Left ventricle myocardium inferior (tissue), 1 donor: ENCODE measurements at regions not wholly inside any gene's neighbourhood (a gene's known extent, or its start where the extent isn't known, plus 50 kb on each side); places are given as distances from the start of the nearest gene placed in this dataset.
"Not testable (repeated sequence)": the region's sequence is repeated elsewhere in the genome, so short reads cannot be mapped to it uniquely, and the experiment has no call there.

Experiments used
- DNase-seq: peaks from one replicate; pipeline ENCODE4 v3.0.0-alpha.2; 2020
- H3K27ac ChIP-seq: fragments of 200-600 bp; replicated peaks from 2 replicates; pipeline ENCODE4 v1.8.0; 2021
- H3K27me3 ChIP-seq: fragments of 200-600 bp; 2 replicates; pipeline ENCODE4 v1.8.0; 2021; ENCODE audit warnings: low read depth
- H3K36me3 ChIP-seq: fragments of 200-600 bp; 2 replicates; pipeline ENCODE4 v1.8.0; 2021
- H3K4me1 ChIP-seq: fragments of 200-600 bp; 2 replicates; pipeline ENCODE4 v1.8.0; 2021
- H3K4me3 ChIP-seq: fragments of 200-600 bp; 2 replicates; pipeline ENCODE4 v1.8.0; 2021; ENCODE audit warnings: mild to moderate bottlenecking, moderate library complexity
- H3K9me3 ChIP-seq: fragments of 200-600 bp; replicated peaks from 2 replicates; pipeline ENCODE4 v1.8.0; 2021
- CTCF ChIP-seq: fragments of 200-600 bp; IDR thresholded peaks from 2 replicates; pipeline ENCODE4 v1.8.0; 2021; ENCODE audit warnings: antibody characterized with exemption, mild to moderate bottlenecking, borderline replicate concordance
- intact Hi-C: fragments of 100-400 bp; cut with micrococcal nuclease; formaldehyde crosslinking; loops from one replicate; pipeline ENCODE4 v1.11.0; 2022
- donor health status: DM: no; HTN: yes; CAD: no; lungs with severe emphysema.

GRCh38 chr11:49384371-49384770, 176.0 kb upstream of the FOLH1 start:
- H3K4me3 ChIP-seq, H3K4me1 ChIP-seq, H3K27me3 ChIP-seq, DNase-seq, H3K36me3 ChIP-seq, intact Hi-C loops, H3K9me3 ChIP-seq, H3K27ac ChIP-seq: not testable (repeated sequence)

- no peak for TF ChIP-seq CTCF
- peaks cover 8% of the 10 kb centered on the region for H3K4me1 ChIP-seq
- no peaks in the 10 kb centered on the region for H3K27me3 ChIP-seq
- intact Hi-C loops: no loop called here
- H3K9me3 ChIP-seq: no peaks in the 10 kb centered on the region
- H3K36me3 ChIP-seq: no peaks in the 10 kb centered on the region
- no peak for DNase-seq
- H3K27ac ChIP-seq: no peak overlapping the region
- H3K4me3 ChIP-seq: no peak overlapping the region
Observed at GRCh38 chr11:49377978-49378377, 169.6 kb upstream of the FOLH1 start.

DNA sequence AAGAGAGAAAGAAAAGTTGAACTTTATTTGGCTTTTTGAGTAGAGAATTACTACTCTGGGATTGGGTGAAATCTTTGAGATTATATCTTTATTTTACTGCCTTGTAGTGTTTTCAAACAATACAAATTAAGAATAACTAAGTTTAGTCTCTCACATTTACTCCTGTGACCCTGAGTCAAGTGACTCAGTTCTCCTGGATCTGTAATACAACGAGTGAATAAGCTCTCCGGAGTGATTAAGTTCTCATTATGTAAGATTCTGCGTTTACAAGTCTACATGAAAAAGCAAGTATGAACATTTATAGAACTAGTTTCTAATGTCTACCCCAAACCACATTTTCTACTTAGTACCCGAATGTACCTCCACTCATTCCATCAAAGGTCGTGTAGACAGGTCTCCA, 165.5 kb upstream of the FOLH1 start:
- intact Hi-C loops, H3K27ac ChIP-seq, H3K4me3 ChIP-seq, H3K27me3 ChIP-seq, H3K36me3 ChIP-seq, DNase-seq, H3K9me3 ChIP-seq: not testable (repeated sequence)
- H3K4me1 ChIP-seq: peaks cover 13% of the 10 kb centered on the region

DNA sequence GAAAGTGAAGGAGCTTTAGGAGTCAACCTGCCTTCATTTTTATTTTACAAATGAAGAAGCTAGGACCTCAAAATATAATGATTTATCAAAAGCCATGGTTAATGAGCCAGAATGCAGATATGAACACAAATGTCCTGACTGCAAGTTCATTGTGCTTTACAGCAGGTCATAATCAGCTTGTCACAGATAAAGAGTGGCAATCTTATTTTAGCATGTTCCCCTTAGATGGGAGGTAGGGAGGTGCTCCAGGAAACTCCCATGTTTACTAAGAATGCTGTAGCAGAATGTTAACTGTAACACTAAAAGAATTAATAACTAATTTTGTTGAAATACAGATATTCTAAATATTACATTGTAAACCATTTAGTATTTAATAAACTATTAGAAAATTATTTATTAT, 165.0 kb upstream of the FOLH1 start:
- H3K9me3 ChIP-seq, DNase-seq, H3K27ac ChIP-seq, H3K36me3 ChIP-seq, H3K4me3 ChIP-seq, intact Hi-C loops, H3K27me3 ChIP-seq: not testable (repeated sequence)
- H3K4me1 ChIP-seq: peaks cover 13% of the 10 kb centered on the region

DNA sequence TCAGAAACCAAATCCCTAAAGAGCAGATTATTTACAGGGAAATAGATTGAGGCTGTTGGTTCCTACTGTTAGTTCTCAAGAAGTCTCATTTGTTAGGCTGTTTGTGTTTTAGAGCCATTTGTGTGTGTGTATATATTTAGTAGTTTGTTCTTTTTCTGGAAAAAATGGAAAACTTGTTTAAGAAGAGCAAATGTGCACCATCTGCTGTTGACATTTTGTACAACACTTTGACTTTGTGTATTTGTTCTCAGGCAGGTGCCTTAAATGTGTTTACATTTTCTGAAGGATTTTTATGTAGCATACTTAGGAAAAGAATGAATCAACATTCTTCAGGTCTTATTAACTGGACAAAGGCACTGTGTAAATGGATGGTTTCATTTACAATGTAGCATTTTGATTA, 163.7 kb upstream of the FOLH1 start:
- TF ChIP-seq CTCF: peak; percentile 61
- H3K27ac ChIP-seq, H3K36me3 ChIP-seq, H3K27me3 ChIP-seq, intact Hi-C loops, H3K4me3 ChIP-seq, H3K9me3 ChIP-seq, DNase-seq: not testable (repeated sequence)
- peaks cover 13% of the 10 kb centered on the region for H3K4me1 ChIP-seq

- H3K36me3 ChIP-seq, H3K9me3 ChIP-seq, H3K27me3 ChIP-seq, H3K4me1 ChIP-seq, H3K4me3 ChIP-seq, intact Hi-C loops, DNase-seq, H3K27ac ChIP-seq: not testable (repeated sequence)
Observed at GRCh38 chr11:49368556-49368955, 160.2 kb upstream of the FOLH1 start.

DNA sequence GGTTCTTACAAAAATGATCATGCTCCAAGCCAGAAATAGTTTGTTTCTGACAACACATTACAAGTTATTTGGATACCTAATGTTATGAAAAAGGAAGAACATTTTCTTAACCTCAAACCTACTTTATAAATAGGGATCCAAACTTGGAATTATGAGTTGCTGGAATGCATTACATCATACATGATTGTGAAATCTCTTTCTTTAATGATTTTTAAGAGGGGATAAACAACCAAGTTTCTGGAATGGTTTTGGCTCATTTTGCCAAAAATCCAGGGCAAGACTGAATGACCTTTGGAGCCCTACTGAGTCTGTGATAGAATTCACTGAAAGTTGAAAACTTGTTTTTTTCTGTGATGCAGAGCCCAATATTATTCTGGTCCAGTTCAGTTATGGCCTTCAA, 157.0 kb upstream of the FOLH1 start:
- H3K9me3 ChIP-seq, H3K27me3 ChIP-seq, intact Hi-C loops, H3K4me3 ChIP-seq, H3K4me1 ChIP-seq, DNase-seq, H3K27ac ChIP-seq, H3K36me3 ChIP-seq: not testable (repeated sequence)

DNA sequence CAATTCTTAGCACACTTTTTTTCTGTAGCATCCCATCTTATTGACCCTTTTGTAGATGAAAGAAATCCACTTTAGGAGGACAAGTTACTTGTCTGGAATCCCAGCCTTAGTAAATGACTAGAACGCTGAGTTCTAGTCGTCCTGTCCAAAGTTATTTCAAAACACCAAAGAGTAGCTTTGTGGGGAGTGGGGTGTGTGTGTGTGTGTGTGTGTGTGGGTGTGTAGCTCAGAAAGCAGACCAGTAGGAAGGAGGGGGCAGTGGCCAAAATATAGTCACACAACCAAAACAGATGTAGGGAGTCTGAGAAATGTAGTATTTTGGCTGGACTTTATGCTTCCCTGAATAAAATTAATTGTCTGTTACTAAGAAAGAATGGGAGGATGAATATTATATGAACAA, 154.6 kb upstream of the FOLH1 start:
- H3K36me3 ChIP-seq, H3K4me3 ChIP-seq, intact Hi-C loops, DNase-seq, H3K4me1 ChIP-seq, H3K9me3 ChIP-seq, H3K27ac ChIP-seq, H3K27me3 ChIP-seq: not testable (repeated sequence)

DNA sequence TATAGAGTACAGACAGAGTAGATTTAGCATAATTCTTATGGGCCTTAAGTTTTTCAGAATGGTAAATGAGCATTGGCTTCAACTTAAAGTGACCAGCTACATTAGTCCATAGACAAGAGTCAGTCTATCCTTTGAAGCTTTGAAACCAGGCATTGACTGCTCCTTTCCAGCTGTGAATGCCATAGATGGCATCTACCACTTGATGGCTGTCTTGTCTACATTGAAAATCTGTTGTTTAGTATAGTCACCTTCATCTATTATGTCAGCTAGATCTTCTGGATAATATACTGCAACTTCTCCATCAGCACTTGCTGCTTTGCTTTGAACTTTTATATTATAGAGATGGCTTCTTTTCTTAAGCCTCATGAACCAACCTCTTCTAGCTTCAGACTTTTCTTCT, 146.1 kb upstream of the FOLH1 start:
- H3K4me3 ChIP-seq, H3K36me3 ChIP-seq, H3K27ac ChIP-seq, H3K9me3 ChIP-seq, H3K27me3 ChIP-seq, intact Hi-C loops, H3K4me1 ChIP-seq, DNase-seq: not testable (repeated sequence)

DNA sequence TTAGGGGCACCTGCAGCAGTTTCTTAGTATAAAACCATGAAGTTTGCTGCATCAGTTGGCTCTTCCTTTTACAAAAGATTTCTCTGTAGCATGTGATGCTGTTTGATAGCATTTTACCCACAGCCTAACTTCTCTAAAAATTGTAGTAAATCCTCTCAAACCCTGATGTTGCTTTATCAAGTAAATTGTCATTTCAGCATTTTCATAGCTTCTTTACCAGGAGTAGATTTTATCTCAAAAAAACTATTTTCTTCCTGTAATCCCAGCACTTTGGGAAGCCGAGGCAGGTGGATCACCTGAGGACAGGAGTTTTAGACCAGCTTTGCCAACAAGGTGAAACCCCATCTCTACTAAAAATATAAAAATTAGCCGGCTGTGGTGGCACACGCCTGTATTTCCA, 144.5 kb upstream of the FOLH1 start:
- H3K27me3 ChIP-seq, H3K4me1 ChIP-seq, H3K27ac ChIP-seq, intact Hi-C loops, H3K9me3 ChIP-seq, DNase-seq, H3K36me3 ChIP-seq, H3K4me3 ChIP-seq: not testable (repeated sequence)

DNA sequence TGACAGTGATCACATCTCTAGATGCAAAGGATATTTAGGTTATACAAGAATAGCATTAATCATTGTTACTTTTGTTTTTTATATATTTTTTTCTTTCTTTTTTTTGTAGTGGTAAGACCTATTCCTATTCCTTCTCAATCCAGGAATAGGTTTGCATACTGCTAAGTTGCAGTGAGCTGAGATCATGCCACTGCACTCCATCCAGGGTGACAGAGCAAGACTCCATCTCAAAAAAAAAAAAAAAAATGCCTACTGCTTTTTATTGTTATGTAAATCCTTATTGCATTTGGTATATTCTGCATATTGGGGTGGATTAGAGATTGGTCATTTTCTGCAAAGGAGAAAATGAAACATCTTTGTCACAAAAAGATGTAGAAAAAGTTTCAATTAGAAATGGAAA, 138.2 kb upstream of the FOLH1 start:
- H3K27me3 ChIP-seq, H3K9me3 ChIP-seq, DNase-seq, H3K27ac ChIP-seq, H3K36me3 ChIP-seq, intact Hi-C loops, H3K4me3 ChIP-seq, H3K4me1 ChIP-seq: not testable (repeated sequence)

DNA sequence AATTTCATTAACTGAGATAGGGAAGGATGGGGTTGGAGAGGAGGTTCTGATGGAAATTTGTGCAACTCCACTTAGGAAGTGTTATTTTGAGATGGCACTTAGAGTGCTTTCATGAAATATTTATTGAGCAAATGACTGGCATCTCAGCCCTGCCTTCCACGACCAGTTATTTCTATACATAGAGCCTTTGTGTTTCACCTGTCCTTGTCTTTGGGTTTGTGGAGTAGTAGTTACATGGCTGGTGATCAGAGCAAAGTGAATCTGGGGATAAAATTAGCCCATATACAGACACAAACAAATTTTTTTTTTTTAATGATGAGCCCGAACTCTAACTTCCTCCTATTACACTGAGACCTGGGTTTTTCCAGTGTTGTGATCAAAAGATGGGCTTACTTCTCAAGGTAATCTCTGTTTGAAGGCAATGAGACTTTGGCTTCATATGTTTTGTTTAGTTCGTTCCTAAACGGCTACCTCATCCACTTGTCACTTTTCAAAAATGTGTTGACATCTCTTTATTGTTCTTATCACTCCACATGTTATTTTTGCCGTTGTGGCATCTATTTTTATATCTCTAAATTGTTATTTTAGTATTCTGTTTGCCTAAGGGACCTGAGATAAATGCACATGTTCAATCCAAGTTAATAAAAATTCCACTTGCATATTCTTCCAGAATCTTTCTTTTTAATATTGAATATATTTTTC, 120.2 kb upstream of the FOLH1 start:
- H3K9me3 ChIP-seq, H3K27me3 ChIP-seq, H3K36me3 ChIP-seq, intact Hi-C loops, DNase-seq: not testable (repeated sequence)
- peak overlapping the region; percentile 52 for H3K27ac ChIP-seq
- peak overlapping the region; percentile 11 for H3K4me3 ChIP-seq
- H3K4me1 ChIP-seq: peaks cover 32% of the 10 kb centered on the region
